Prostate gland (tissue), 2 donors: ENCODE measurements at regions not wholly inside any gene's neighbourhood (a gene's known extent, or its start where the extent isn't known, plus 50 kb on each side); places are given as distances from the start of the nearest gene placed in this dataset.

Source experiments
- DNase-seq: peaks from one replicate; pipeline ENCODE4 v3.0.0-alpha.2; 2019; ENCODE audit warnings: low spot score
- H3K27ac ChIP-seq, 2 donors: fragments of 200-600 bp; sonication (generic); 2 replicates each; pipeline ENCODE4 v1.5.1; 2017 to 2019
- H3K27me3 ChIP-seq: fragments of 200-600 bp; sonication (generic); replicated peaks from 2 replicates; pipeline ENCODE4 v1.5.1; 2019; ENCODE audit not compliant: insufficient read depth
- H3K36me3 ChIP-seq, 2 donors: fragments of 200-600 bp; sonication (generic); 1 replicate in 1 of 2; 2 replicates in 1 of 2; pipeline versions ENCODE4 v1.5.1 to v1.8.1; 2017 to 2019
- H3K4me1 ChIP-seq: fragments of 200-600 bp; sonication (generic); replicated peaks from 2 replicates; pipeline ENCODE4 v1.5.1; 2019
- H3K4me3 ChIP-seq, 2 donors: fragments of 200-600 bp; sonication (generic); 2 replicates each; pipeline ENCODE4 v1.5.1; 2017 to 2019
- H3K9me3 ChIP-seq: fragments of 200-600 bp; sonication (generic); 2 replicates; pipeline ENCODE4 v1.5.1; 2017
- CTCF ChIP-seq, 4 experiments: fragments of 200-600 bp in 2 of 4; fragments of 450-650 bp in 2 of 4; sonication (generic) in 2 of 4; IDR thresholded peaks; 1 replicate in 3 of 4; 2 replicates in 1 of 4; pipeline ENCODE4 v1.5.1; 2016 to 2019; ENCODE audit warnings: antibody characterized with exemption in 4 of 4, mild to moderate bottlenecking in 2 of 4, moderate library complexity in 2 of 4
- POLR2A ChIP-seq: fragments of 450-650 bp; IDR thresholded peaks from one replicate; pipeline ENCODE4 v1.6.1; 2016; ENCODE audit warnings: antibody characterized with exemption, mild to moderate bottlenecking
- POLR2AphosphoS5 ChIP-seq: sonication (generic); formaldehyde crosslinking; IDR thresholded peaks from one replicate; pipeline ENCODE4 v1.6.1; 2017; ENCODE audit warnings: antibody characterized with exemption
- WGBS: methylation state at CpG from one replicate; pipeline ENCODE4 v1.1.5; 2018; 5-methylcytosine and 5-hydroxymethylcytosine counted together
- intact Hi-C: fragments of 100-400 bp; cut with DNase I; formaldehyde crosslinking; loops from one replicate; pipeline ENCODE4 v1.14.2; 2022

- WGBS, result 84% methylated on average over 8 of the region's 8 CpGs
- DNase-seq, result no peak
- Histone ChIP-seq H3K4me1 (no peaks in the 10 kb centered on the region), H3K4me3 (no peak overlapping the region), H3K27me3 (no peaks in the 10 kb centered on the region), H3K36me3 (no peaks in the 10 kb centered on the region), H3K27ac (no peak overlapping the region), H3K9me3 (no peaks in the 10 kb centered on the region)
- intact Hi-C loops, result no loop called here
- no peak for TF ChIP-seq POLR2AphosphoS5
- TF ChIP-seq CTCF (IDR thresholded peaks at IDR 0.05), result no peak
- no peak for TF ChIP-seq POLR2A
These were observed 75.0 kb upstream of the OXGR1 start for GRCh38 chr13:97069050-97069815.

GRCh38 chr13:97072297-97072696 lies 78.0 kb upstream of the OXGR1 start:
- no peak for DNase-seq
- H3K4me1 ChIP-seq, result no peaks in the 10 kb centered on the region
- TF ChIP-seq POLR2AphosphoS5, result no peak
- no peak for TF ChIP-seq POLR2A
- H3K27ac ChIP-seq, result no peak overlapping the region
- intact Hi-C loops, result no loop called here
- no peaks in the 10 kb centered on the region for H3K27me3 ChIP-seq
- no peaks in the 10 kb centered on the region for H3K36me3 ChIP-seq
- WGBS, result 54% methylated on average over 2 of the region's 2 CpGs
- no peaks in the 10 kb centered on the region for H3K9me3 ChIP-seq
- no peak overlapping the region for H3K4me3 ChIP-seq

- intact Hi-C loops, result no loop called here
- Histone ChIP-seq H3K4me3 (no peak overlapping the region), H3K9me3 (no peaks in the 10 kb centered on the region), H3K27ac (no peak overlapping the region), H3K36me3 (no peaks in the 10 kb centered on the region), H3K27me3 (no peaks in the 10 kb centered on the region), H3K4me1 (no peaks in the 10 kb centered on the region)
- 85% methylated on average over 1 of the region's 1 CpG for WGBS
- no peak for DNase-seq
- no peak for TF ChIP-seq CTCF (IDR thresholded peaks at IDR 0.05)
- no peak for TF ChIP-seq POLR2AphosphoS5
- no peak for TF ChIP-seq POLR2A
These were observed 80.3 kb upstream of the OXGR1 start for GRCh38 chr13:97074618-97075017.

- Histone ChIP-seq H3K9me3 (no peaks in the 10 kb centered on the region), H3K27ac (no peak overlapping the region), H3K27me3 (no peaks in the 10 kb centered on the region), H3K36me3 (no peaks in the 10 kb centered on the region), H3K4me3 (no peak overlapping the region), H3K4me1 (no peaks in the 10 kb centered on the region)
- WGBS, result 83% methylated on average over 9 of the region's 9 CpGs
- no peak for TF ChIP-seq POLR2A
- no peak for TF ChIP-seq CTCF (IDR thresholded peaks at IDR 0.05)
- no peak for TF ChIP-seq POLR2AphosphoS5
- intact Hi-C loops, result no loop called here
- no peak for DNase-seq
These were observed 82.6 kb upstream of the OXGR1 start for GRCh38 chr13:97076898-97077297.

GRCh38 chr13:97077341-97077740 lies 83.1 kb upstream of the OXGR1 start:
- no peaks in the 10 kb centered on the region for H3K9me3 ChIP-seq
- WGBS, result 44% methylated on average over 1 of the region's 1 CpG
- no peak for DNase-seq

GRCh38 chr13:97079726-97080125 lies 85.5 kb upstream of the OXGR1 start:
- Histone ChIP-seq H3K4me3 (no peak overlapping the region), H3K9me3 (no peaks in the 10 kb centered on the region), H3K27ac (no peak overlapping the region), H3K27me3 (no peaks in the 10 kb centered on the region), H3K4me1 (no peaks in the 10 kb centered on the region), H3K36me3 (no peaks in the 10 kb centered on the region)
- no peak for DNase-seq
- WGBS, result 74% methylated on average over 1 of the region's 1 CpG
- TF ChIP-seq POLR2AphosphoS5, result no peak
- no peak for TF ChIP-seq CTCF (IDR thresholded peaks at IDR 0.05)
- TF ChIP-seq POLR2A, result no peak
- intact Hi-C loops, result no loop called here

More at GRCh38 chr13:97077341-97077740, 83.1 kb upstream of the OXGR1 start:
- Histone ChIP-seq H3K4me1 (no peaks in the 10 kb centered on the region), H3K27me3 (no peaks in the 10 kb centered on the region), H3K36me3 (no peaks in the 10 kb centered on the region), H3K4me3 (no peak overlapping the region), H3K27ac (no peak overlapping the region)
- no peak for TF ChIP-seq POLR2A
- intact Hi-C loops, result no loop called here
